Panc1 (cell line): ENCODE measurements at regions not wholly inside any gene's neighbourhood (a gene's known extent, or its start where the extent isn't known, plus 50 kb on each side); places are given as distances from the start of the nearest gene placed in this dataset.

Experiments used
- ATAC-seq: fragments of 200-7000 bp; cut with Tn5 transposase; 2 replicates; pipeline ENCODE4 v1.9.1; 2020; ENCODE audit warnings: mild to moderate bottlenecking, moderate library complexity
- BruUV-seq: library from RNA; stranded (reverse); fragments of 400-500 nt; replicated peaks from 2 replicates; lab custom pipeline; 2021; lab: Mats Ljungman, UMichigan
- CTCF ChIA-PET: fragments of 300-600 bp; sonication (Branson Sonifier 250); formaldehyde crosslinking; loops from one replicate; lab custom pipeline; 2022; ENCODE audit warnings: antibody characterized with exemption; lab: Charles Lee
- POLR2A ChIA-PET: fragments of 300-600 bp; sonication (Branson Sonifier 250); formaldehyde crosslinking; loops from one replicate; lab custom pipeline; 2022; ENCODE audit warnings: antibody characterized with exemption; lab: Charles Lee
- DNase-seq: peaks from one replicate; pipeline ENCODE4 v3.0.0-alpha.2; 2010; ENCODE audit warnings: low read depth, low spot score
- H3K27ac ChIP-seq: 2 replicates; pipeline ENCODE4 v1.5.1; 2011; ENCODE audit warnings: mild to moderate bottlenecking, low read length, inconsistent platforms
- H3K27me3 ChIP-seq: fragments of 200-500 bp; sonication (Bioruptor generic); 2 replicates; pipeline ENCODE4 v1.6.0; 2014; ENCODE audit warnings: low read length, inconsistent platforms; ENCODE audit not compliant: control insufficient read depth, insufficient read depth
- H3K36me3 ChIP-seq: fragments of 200-500 bp; sonication (Bioruptor generic); 2 replicates; pipeline ENCODE4 v1.5.1; 2014; ENCODE audit warnings: inconsistent platforms, mild to moderate bottlenecking, low read length, moderate library complexity; ENCODE audit not compliant: control insufficient read depth, insufficient read depth
- H3K4me1 ChIP-seq: 2 replicates; pipeline ENCODE4 v1.5.1; 2011; ENCODE audit warnings: inconsistent platforms, mild to moderate bottlenecking, low read length, moderate library complexity; ENCODE audit not compliant: control insufficient read depth, insufficient read depth
- H3K4me3 ChIP-seq, 2 experiments: 2 replicates each; pipeline ENCODE4 v1.5.1; 2011 to 2012; ENCODE audit warnings: low read depth in 2 of 2, low read length in 2 of 2, mild to moderate bottlenecking in 2 of 2, inconsistent platforms in 1 of 2, moderate library complexity in 1 of 2
- H3K9me3 ChIP-seq: fragments of 200-500 bp; sonication (Bioruptor generic); 2 replicates; pipeline ENCODE4 v1.5.1; 2014; ENCODE audit warnings: low read depth, mild to moderate bottlenecking, inconsistent platforms, low read length, moderate library complexity; ENCODE audit not compliant: control insufficient read depth, insufficient read depth
- CTCF ChIP-seq: fragments of 450-650 bp; IDR thresholded peaks from 2 replicates; pipeline ENCODE4 v1.5.1; 2017; ENCODE audit warnings: mild to moderate bottlenecking
- POLR2AphosphoS5 ChIP-seq: IDR thresholded peaks from 2 replicates; pipeline ENCODE4 v1.6.1; 2012; ENCODE audit warnings: mild to moderate bottlenecking, low read depth, low read length, moderate library complexity
- REST ChIP-seq, 2 experiments: IDR thresholded peaks; 2 replicates each; pipeline ENCODE4 v1.6.1; 2011 to 2012; ENCODE audit warnings: low read depth in 2 of 2, control low read depth in 1 of 2, low read length in 1 of 2, mild to moderate bottlenecking in 1 of 2, moderate library complexity in 1 of 2; ENCODE audit not compliant: insufficient read depth in 1 of 2
- SIN3A ChIP-seq: IDR thresholded peaks from 2 replicates; pipeline ENCODE4 v1.6.1; 2012; ENCODE audit warnings: low read depth, mild to moderate bottlenecking, low read length, moderate library complexity, borderline replicate concordance; ENCODE audit not compliant: insufficient read depth
- TCF7L2 ChIP-seq: IDR thresholded peaks from 2 replicates; pipeline ENCODE4 v1.6.1; 2011; ENCODE audit warnings: mild to moderate bottlenecking, low read depth, low read length, inconsistent platforms
- in situ Hi-C: cut with HindIII; loops from 2 replicates; pipeline ENCODE4 v1.10.0; 2016; ENCODE audit warnings: low sequenced_read_pairs, low pct_unique_long_range_greater_than_20kb
- intact Hi-C: fragments of 100-400 bp; cut with micrococcal nuclease; formaldehyde crosslinking; loops from one replicate; pipeline ENCODE4 v1.10.0; 2022; ENCODE audit not compliant: unreplicated experiment

GRCh38 chr4:79472693-79473438 lies 64.8 kb upstream of the GK2 start:
- ChIA-PET CTCF (no interaction called here), POLR2A (no interaction called here)
- no peak for TF ChIP-seq POLR2AphosphoS5
- TF ChIP-seq SIN3A: no peak
- no peak for TF ChIP-seq TCF7L2
- no peak for TF ChIP-seq REST (IDR thresholded peaks at IDR 0.05; ENCODE audit: insufficient read depth in 1 of 2, low read depth in 2 of 2, low read length in 1 of 2)
- no peak for TF ChIP-seq CTCF
- Histone ChIP-seq H3K4me1 (no peaks in the 10 kb centered on the region), H3K4me3 (no peak overlapping the region), H3K27ac (no peak overlapping the region), H3K9me3 (no peaks in the 10 kb centered on the region), H3K36me3 (no peaks in the 10 kb centered on the region), H3K27me3 (no peaks in the 10 kb centered on the region)
- in situ Hi-C loops: no loop called here
- DNase-seq (no peak), ATAC-seq (no peak)
- no TSS peak for BruUV-seq
- intact Hi-C loops: no loop called here

GRCh38 chr4:79472036-79472435 lies 64.0 kb upstream of the GK2 start:
- POLR2A ChIA-PET: no interaction called here
- no peaks in the 10 kb centered on the region for H3K9me3 ChIP-seq
- no peak for TF ChIP-seq REST (IDR thresholded peaks at IDR 0.05; ENCODE audit: insufficient read depth in 1 of 2, low read depth in 2 of 2, low read length in 1 of 2)
- no peak for TF ChIP-seq POLR2AphosphoS5
- H3K4me3 ChIP-seq: no peak overlapping the region
- ATAC-seq (no peak), DNase-seq (no peak)
- CTCF ChIA-PET: no interaction called here
- in situ Hi-C loops: no loop called here
- no peaks in the 10 kb centered on the region for H3K27me3 ChIP-seq
- intact Hi-C loops: no loop called here
- no peaks in the 10 kb centered on the region for H3K36me3 ChIP-seq
- H3K4me1 ChIP-seq: no peaks in the 10 kb centered on the region
- no peak overlapping the region for H3K27ac ChIP-seq
- no TSS peak for BruUV-seq
